ENCODE measurements at regions not wholly inside any gene's neighbourhood (a gene's known extent, or its start where the extent isn't known, plus 50 kb on each side); places are given as distances from the start of the nearest gene placed in this dataset.

GRCh38 chr1:81006502-81006901, 794.2 kb upstream of the ADGRL2 start:
- TF ChIP-seq MYNN (CRISPR knock-in tag; IDR thresholded peaks at IDR 0.05; ENCODE audit: low read depth) (no peak), HNRNPUL1 (IDR thresholded peaks at IDR 0.05; ENCODE audit: low read depth, low read length) (no peak), MAX (IDR thresholded peaks at IDR 0.05) (no peak), ZZZ3 (CRISPR knock-in tag; IDR thresholded peaks at IDR 0.05; ENCODE audit: borderline replicate concordance) (no peak), BHLHE40 (IDR thresholded peaks at IDR 0.05; ENCODE audit: low read length) (no peak), JUN (CRISPR knock-in tag; IDR thresholded peaks at IDR 0.05) (no peak), SUZ12 (IDR thresholded peaks at IDR 0.05; ENCODE audit: low read depth, low read length) (no peak), NCOR1 (IDR thresholded peaks at IDR 0.05; ENCODE audit: borderline replicate concordance, low read length) (no peak), SETDB1 (CRISPR knock-in tag; IDR thresholded peaks at IDR 0.05; ENCODE audit: borderline replicate concordance) (no peak), POLR2A (IDR thresholded peaks at IDR 0.05; ENCODE audit: insufficient read depth in 1 of 2, low read depth in 2 of 2, low read length in 2 of 2) (no peak), ZNF296 (CRISPR knock-in tag; conservative IDR thresholded peaks at IDR 0.05) (no peak)
- TF ChIP-seq, protein P1, sequence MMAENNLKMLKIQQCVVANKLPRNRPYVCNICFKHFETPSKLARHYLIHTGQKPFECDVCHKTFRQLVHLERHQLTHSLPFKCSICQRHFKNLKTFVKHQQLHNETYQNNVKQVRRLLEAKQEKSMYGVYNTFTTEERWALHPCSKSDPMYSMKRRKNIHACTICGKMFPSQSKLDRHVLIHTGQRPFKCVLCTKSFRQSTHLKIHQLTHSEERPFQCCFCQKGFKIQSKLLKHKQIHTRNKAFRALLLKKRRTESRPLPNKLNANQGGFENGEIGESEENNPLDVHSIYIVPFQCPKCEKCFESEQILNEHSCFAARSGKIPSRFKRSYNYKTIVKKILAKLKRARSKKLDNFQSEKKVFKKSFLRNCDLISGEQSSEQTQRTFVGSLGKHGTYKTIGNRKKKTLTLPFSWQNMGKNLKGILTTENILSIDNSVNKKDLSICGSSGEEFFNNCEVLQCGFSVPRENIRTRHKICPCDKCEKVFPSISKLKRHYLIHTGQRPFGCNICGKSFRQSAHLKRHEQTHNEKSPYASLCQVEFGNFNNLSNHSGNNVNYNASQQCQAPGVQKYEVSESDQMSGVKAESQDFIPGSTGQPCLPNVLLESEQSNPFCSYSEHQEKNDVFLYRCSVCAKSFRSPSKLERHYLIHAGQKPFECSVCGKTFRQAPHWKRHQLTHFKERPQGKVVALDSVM (CRISPR knock-in tag; IDR thresholded peaks at IDR 0.05), result no peak
- TF ChIP-seq, protein P2, sequence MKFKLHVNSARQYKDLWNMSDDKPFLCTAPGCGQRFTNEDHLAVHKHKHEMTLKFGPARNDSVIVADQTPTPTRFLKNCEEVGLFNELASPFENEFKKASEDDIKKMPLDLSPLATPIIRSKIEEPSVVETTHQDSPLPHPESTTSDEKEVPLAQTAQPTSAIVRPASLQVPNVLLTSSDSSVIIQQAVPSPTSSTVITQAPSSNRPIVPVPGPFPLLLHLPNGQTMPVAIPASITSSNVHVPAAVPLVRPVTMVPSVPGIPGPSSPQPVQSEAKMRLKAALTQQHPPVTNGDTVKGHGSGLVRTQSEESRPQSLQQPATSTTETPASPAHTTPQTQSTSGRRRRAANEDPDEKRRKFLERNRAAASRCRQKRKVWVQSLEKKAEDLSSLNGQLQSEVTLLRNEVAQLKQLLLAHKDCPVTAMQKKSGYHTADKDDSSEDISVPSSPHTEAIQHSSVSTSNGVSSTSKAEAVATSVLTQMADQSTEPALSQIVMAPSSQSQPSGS (CRISPR knock-in tag; IDR thresholded peaks at IDR 0.05), result no peak
- TF ChIP-seq, protein P3, sequence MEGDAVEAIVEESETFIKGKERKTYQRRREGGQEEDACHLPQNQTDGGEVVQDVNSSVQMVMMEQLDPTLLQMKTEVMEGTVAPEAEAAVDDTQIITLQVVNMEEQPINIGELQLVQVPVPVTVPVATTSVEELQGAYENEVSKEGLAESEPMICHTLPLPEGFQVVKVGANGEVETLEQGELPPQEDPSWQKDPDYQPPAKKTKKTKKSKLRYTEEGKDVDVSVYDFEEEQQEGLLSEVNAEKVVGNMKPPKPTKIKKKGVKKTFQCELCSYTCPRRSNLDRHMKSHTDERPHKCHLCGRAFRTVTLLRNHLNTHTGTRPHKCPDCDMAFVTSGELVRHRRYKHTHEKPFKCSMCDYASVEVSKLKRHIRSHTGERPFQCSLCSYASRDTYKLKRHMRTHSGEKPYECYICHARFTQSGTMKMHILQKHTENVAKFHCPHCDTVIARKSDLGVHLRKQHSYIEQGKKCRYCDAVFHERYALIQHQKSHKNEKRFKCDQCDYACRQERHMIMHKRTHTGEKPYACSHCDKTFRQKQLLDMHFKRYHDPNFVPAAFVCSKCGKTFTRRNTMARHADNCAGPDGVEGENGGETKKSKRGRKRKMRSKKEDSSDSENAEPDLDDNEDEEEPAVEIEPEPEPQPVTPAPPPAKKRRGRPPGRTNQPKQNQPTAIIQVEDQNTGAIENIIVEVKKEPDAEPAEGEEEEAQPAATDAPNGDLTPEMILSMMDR (CRISPR knock-in tag; IDR thresholded peaks at IDR 0.05), result no peak

All from HepG2 (cell line).